ENCODE measurements at regions not wholly inside any gene's neighbourhood (a gene's known extent, or its start where the extent isn't known, plus 50 kb on each side); places are given as distances from the start of the nearest gene placed in this dataset.

- H3K4me3 ChIP-seq (ENCODE audit: low read depth, low read length), result no peak overlapping the region
- no peak for DNase-seq (ENCODE audit: low read depth)
- no peak for TF ChIP-seq CTCF (conservative IDR thresholded peaks at IDR 0.05; ENCODE audit: low read depth, low read length)
Measured at GRCh38 chr5:109533751-109534272, 124.0 kb upstream of the PJA2 start.

- TF ChIP-seq CTCF (conservative IDR thresholded peaks at IDR 0.05; ENCODE audit: low read depth, low read length), result no peak
- H3K4me3 ChIP-seq (ENCODE audit: low read depth, low read length), result no peak overlapping the region
- DNase-seq (ENCODE audit: low read depth), result no peak
Measured at GRCh38 chr5:109532773-109533364, 123.1 kb upstream of the PJA2 start.

- TF ChIP-seq CTCF (conservative IDR thresholded peaks at IDR 0.05; ENCODE audit: low read depth, low read length), result no peak
- H3K4me3 ChIP-seq (ENCODE audit: low read depth, low read length), result no peak overlapping the region
- no peak for DNase-seq (ENCODE audit: low read depth)
Measured at GRCh38 chr5:109531262-109531661, 121.5 kb upstream of the PJA2 start.

- no peak for TF ChIP-seq CTCF (conservative IDR thresholded peaks at IDR 0.05; ENCODE audit: low read depth, low read length)
- DNase-seq (ENCODE audit: low read depth), result no peak
- H3K4me3 ChIP-seq (ENCODE audit: low read depth, low read length), result no peak overlapping the region
Measured at GRCh38 chr5:109529987-109530386, 120.2 kb upstream of the PJA2 start.

- H3K4me3 ChIP-seq (ENCODE audit: low read depth, low read length), result no peak overlapping the region
- no peak for DNase-seq (ENCODE audit: low read depth)
- TF ChIP-seq CTCF (conservative IDR thresholded peaks at IDR 0.05; ENCODE audit: low read depth, low read length), result no peak
Measured at GRCh38 chr5:109529520-109529919, 119.7 kb upstream of the PJA2 start.

- DNase-seq (ENCODE audit: low read depth), result no peak
- H3K4me3 ChIP-seq (ENCODE audit: low read depth, low read length), result no peak overlapping the region
- no peak for TF ChIP-seq CTCF (conservative IDR thresholded peaks at IDR 0.05; ENCODE audit: low read depth, low read length)
Measured at GRCh38 chr5:109524555-109524954, 114.8 kb upstream of the PJA2 start.

GRCh38 chr5:109524026-109524425, 114.3 kb upstream of the PJA2 start:
- no peak overlapping the region for H3K4me3 ChIP-seq (ENCODE audit: low read depth, low read length)
- no peak for TF ChIP-seq CTCF (conservative IDR thresholded peaks at IDR 0.05; ENCODE audit: low read depth, low read length)
- DNase-seq (ENCODE audit: low read depth), result no peak

All from epithelial cell of proximal tubule (primary cell).